ENCODE measurements at regions not wholly inside any gene's neighbourhood (a gene's known extent, or its start where the extent isn't known, plus 50 kb on each side); places are given as distances from the start of the nearest gene placed in this dataset.
"Not testable (repeated sequence)": the region's sequence is repeated elsewhere in the genome, so short reads cannot be mapped to it uniquely, and the experiment has no call there.

GRCh38 chr14:22177870-22178269, 411.2 kb downstream of the DAD1 start:
- TF ChIP-seq CTCF (IDR thresholded peaks at IDR 0.05) = no peak
- no peak for TF ChIP-seq POLR2A (IDR thresholded peaks at IDR 0.05)
- 76 to 81% methylated on average over 4 of the region's 4 CpGs for WGBS, 2 donors

GRCh38 chr14:22176957-22177356, 412.1 kb downstream of the DAD1 start:
- Histone ChIP-seq H3K4me3 (no peak overlapping the region), H3K27me3 (no peaks in the 10 kb centered on the region), H3K4me1 (no peaks in the 10 kb centered on the region), H3K27ac (no peak overlapping the region), H3K36me3 (ENCODE audit: low read depth, missing control alignments) (no peaks in the 10 kb centered on the region), H3K9me3 (no peaks in the 10 kb centered on the region)
- intact Hi-C loops (cut with DNase I; ENCODE audit: low total_unique reads) = no loop called here
- 83 to 100% methylated on average over 1 of the region's 1 CpG for WGBS, 2 donors
- no peak for DNase-seq
- TF ChIP-seq CTCF (IDR thresholded peaks at IDR 0.05) (no peak), POLR2A (IDR thresholded peaks at IDR 0.05) (no peak)

More at GRCh38 chr14:22177870-22178269, 411.2 kb downstream of the DAD1 start:
- Histone ChIP-seq H3K4me1 (no peaks in the 10 kb centered on the region), H3K9me3 (no peaks in the 10 kb centered on the region), H3K27me3 (no peaks in the 10 kb centered on the region), H3K27ac (no peak overlapping the region), H3K4me3 (no peak overlapping the region), H3K36me3 (ENCODE audit: low read depth, missing control alignments) (no peaks in the 10 kb centered on the region)
- DNase-seq = no peak
- intact Hi-C loops (cut with DNase I; ENCODE audit: low total_unique reads) = no loop called here

- H3K9me3 ChIP-seq; DNase-seq; H3K4me1 ChIP-seq; H3K36me3 ChIP-seq (ENCODE audit: low read depth, missing control alignments); intact Hi-C loops (cut with DNase I; ENCODE audit: low total_unique reads); H3K4me3 ChIP-seq; H3K27me3 ChIP-seq; H3K27ac ChIP-seq: not testable (repeated sequence)
- WGBS, 2 donors = 82 to 90% methylated on average over 1 of the region's 1 CpG
Measured at GRCh38 chr14:22175278-22175558, 413.8 kb downstream of the DAD1 start.

DNA sequence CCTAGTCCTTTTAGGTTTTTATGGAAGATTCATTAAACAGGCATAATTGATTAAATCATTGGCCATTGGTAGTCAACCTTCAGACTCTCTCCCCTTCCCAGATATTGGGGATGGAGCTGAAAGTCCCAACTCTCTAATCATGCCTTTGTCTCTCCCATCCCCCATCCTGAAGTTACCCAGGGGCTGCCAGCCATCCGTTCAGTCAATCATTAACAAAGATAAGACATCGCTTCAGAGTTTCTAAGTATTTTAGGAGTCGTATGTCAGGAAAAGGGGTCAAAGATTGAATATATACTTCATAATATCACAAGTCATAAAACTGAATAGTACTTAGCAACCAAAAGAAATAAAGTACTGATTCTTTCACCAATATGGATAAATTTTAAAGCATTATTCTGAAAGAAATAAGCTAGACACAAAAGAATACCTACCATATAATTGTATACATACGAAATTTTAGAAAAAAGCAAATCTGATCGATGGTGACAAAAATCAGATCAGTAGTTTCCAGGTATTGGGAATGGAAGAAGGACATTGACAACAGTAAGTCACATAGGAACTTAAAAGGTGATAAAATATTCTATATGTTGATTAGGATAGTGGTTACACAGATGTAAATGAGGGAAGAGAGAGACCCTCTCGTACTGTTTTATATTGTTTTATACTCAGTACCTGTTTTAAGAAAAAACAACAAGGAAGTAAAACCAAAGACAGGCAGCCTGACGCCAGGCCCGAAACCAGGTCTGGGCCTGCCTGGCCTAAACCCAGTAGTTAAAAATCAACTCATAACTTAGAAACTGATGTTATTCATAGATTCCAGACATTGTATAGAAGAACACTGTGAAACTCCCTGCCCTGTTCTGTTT, 414.4 kb downstream of the DAD1 start:
- WGBS, 2 donors = 77 to 81% methylated on average over 8 of the region's 8 CpGs
- no peak for DNase-seq
- Histone ChIP-seq H3K27me3 (no peaks in the 10 kb centered on the region), H3K9me3 (no peaks in the 10 kb centered on the region), H3K4me3 (no peak overlapping the region), H3K4me1 (no peaks in the 10 kb centered on the region), H3K36me3 (ENCODE audit: low read depth, missing control alignments) (no peaks in the 10 kb centered on the region), H3K27ac (no peak overlapping the region)
- intact Hi-C loops (cut with DNase I; ENCODE audit: low total_unique reads) = no loop called here
- TF ChIP-seq CTCF (IDR thresholded peaks at IDR 0.05) (no peak), POLR2A (IDR thresholded peaks at IDR 0.05) (no peak)

GRCh38 chr14:22168092-22168955, 420.7 kb downstream of the DAD1 start:
- DNase-seq = no peak
- Histone ChIP-seq H3K36me3 (ENCODE audit: low read depth, missing control alignments) (no peaks in the 10 kb centered on the region), H3K4me1 (no peaks in the 10 kb centered on the region), H3K27me3 (no peaks in the 10 kb centered on the region), H3K27ac (no peak overlapping the region), H3K4me3 (no peak overlapping the region), H3K9me3 (no peaks in the 10 kb centered on the region)
- 88 to 91% methylated on average over 8 of the region's 8 CpGs for WGBS, 2 donors
- TF ChIP-seq POLR2A (IDR thresholded peaks at IDR 0.05) (no peak), CTCF (IDR thresholded peaks at IDR 0.05) (no peak)
- intact Hi-C loops (cut with DNase I; ENCODE audit: low total_unique reads) = no loop called here
